AG04450 (cell line): ENCODE measurements at regions not wholly inside any gene's neighbourhood (a gene's known extent, or its start where the extent isn't known, plus 50 kb on each side); places are given as distances from the start of the nearest gene placed in this dataset.

ENCODE experiments used
- CTCF ChIA-PET: fragments of 300-600, 350-600 bp; formaldehyde crosslinking; extraction: SDS; loops from one replicate; lab custom pipeline; 2022; ENCODE audit warnings: antibody characterized with exemption, inconsistent platforms; lab: Charles Lee
- POLR2A ChIA-PET: fragments of 350-600 bp; formaldehyde crosslinking; extraction: SDS; loops from one replicate; lab custom pipeline; 2021; ENCODE audit warnings: antibody characterized with exemption, inconsistent platforms; lab: Yijun Ruan, JAX
- DNase-seq: peaks from one replicate; pipeline ENCODE4 v3.0.0-alpha.2; 2011; ENCODE audit warnings: low read depth, low spot score
- H3K27ac ChIP-seq: one replicate; pipeline ENCODE4 v1.5.1; 2012; ENCODE audit warnings: low read depth, low read length, control low read depth
- H3K27me3 ChIP-seq: one replicate; pipeline ENCODE4 v1.6.0; 2012; ENCODE audit warnings: low read length; ENCODE audit not compliant: control insufficient read depth, insufficient read depth
- H3K4me3 ChIP-seq: 2 replicates; pipeline ENCODE4 v1.5.1; 2011; ENCODE audit warnings: mild to moderate bottlenecking, low read depth, low read length, control low read depth
- H3K9me3 ChIP-seq: 2 replicates; pipeline ENCODE4 v1.5.1; 2012; ENCODE audit warnings: low read length; ENCODE audit not compliant: control insufficient read depth, insufficient read depth
- TF ChIP-seq, protein P1 (sequence below): IDR thresholded peaks from 2 replicates; pipeline ENCODE4 v1.5.1; 2011; ENCODE audit warnings: low read depth, low read length, control low read depth, inconsistent platforms

DNA sequence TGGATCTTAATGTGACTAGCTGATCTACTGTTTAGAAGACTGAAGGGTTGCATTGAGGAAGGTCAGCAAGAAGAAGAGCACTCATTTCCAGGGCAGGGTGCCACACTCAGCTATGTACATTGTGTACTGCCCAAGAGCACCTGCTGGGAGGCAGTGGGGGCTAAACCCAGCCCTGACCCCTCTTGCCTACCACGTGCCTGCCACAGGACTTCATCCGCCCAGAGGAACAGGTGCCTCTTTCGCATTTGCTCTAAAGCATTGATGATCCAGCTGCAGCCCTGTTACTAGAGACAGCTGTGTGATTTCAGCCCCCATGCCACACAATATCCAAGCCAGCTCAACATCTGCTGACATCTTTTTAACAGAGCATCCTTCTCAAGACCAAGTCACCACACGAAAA lies 341.8 kb downstream of the LMX1A start:
- no peak overlapping the region for H3K27ac ChIP-seq
- no peaks in the 10 kb centered on the region for H3K27me3 ChIP-seq
- no peak for DNase-seq
- no peaks in the 10 kb centered on the region for H3K9me3 ChIP-seq
- CTCF ChIA-PET, result interaction anchor here (0.7 kb wide), 1 partner anchor 231 kb away, joined by 3 read pairs; no protein-coding TSS in a partner anchor
- no peak overlapping the region for H3K4me3 ChIP-seq
- TF ChIP-seq, protein P1, sequence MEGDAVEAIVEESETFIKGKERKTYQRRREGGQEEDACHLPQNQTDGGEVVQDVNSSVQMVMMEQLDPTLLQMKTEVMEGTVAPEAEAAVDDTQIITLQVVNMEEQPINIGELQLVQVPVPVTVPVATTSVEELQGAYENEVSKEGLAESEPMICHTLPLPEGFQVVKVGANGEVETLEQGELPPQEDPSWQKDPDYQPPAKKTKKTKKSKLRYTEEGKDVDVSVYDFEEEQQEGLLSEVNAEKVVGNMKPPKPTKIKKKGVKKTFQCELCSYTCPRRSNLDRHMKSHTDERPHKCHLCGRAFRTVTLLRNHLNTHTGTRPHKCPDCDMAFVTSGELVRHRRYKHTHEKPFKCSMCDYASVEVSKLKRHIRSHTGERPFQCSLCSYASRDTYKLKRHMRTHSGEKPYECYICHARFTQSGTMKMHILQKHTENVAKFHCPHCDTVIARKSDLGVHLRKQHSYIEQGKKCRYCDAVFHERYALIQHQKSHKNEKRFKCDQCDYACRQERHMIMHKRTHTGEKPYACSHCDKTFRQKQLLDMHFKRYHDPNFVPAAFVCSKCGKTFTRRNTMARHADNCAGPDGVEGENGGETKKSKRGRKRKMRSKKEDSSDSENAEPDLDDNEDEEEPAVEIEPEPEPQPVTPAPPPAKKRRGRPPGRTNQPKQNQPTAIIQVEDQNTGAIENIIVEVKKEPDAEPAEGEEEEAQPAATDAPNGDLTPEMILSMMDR, result no peak
- POLR2A ChIA-PET, result no interaction called here

DNA sequence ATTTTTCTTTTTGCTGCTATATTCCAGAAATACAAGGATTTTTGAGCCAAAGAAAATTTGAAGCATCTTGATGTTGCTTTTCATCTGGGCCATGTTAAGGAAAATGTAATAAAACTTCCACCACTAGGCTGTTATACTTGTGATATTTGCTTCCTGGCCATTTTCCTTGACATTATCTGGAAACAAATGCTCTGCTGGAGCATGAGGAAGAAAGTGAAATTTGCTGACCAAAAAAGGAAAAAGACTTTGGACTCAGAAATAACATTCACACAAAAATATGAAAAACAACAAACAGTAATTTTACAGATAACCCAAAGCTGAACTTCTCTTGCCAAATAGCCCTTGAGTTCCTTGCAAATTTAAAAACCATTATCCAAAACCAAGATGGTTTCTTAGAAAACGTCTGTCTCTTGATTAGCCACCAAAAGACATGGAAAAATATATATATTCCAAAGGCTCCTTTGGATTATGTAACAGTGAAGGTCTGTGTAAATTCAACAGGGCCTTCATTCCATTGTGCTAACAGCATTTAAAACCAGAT lies 344.5 kb downstream of the LMX1A start:
- Histone ChIP-seq H3K9me3 (no peaks in the 10 kb centered on the region), H3K27me3 (no peaks in the 10 kb centered on the region), H3K27ac (no peak overlapping the region), H3K4me3 (no peak overlapping the region)
- ChIA-PET CTCF (no interaction called here), POLR2A (no interaction called here)
- no peak for DNase-seq
- TF ChIP-seq, protein P1, result no peak

DNA sequence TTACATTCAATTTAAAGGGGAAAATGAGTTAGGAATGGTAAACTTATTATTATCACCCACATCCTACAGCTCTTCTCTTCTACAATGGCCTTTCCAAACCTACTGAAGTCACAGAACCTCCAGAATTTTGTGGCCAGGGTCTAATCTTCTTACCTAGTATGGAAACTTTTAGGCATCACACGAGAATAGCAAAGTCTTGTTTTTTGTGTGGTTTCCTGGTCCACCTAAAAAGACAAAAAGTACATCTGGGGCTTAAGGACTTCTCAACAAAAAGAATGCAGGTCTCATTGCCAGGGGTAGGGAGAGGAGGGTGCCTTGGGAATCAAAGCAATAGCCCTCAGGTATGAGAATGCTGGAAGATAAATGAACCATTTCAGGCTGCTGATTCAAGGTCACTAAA lies 345.3 kb downstream of the LMX1A start:
- TF ChIP-seq, protein P1, result no peak
- H3K4me3 ChIP-seq, result no peak overlapping the region
- H3K9me3 ChIP-seq, result no peaks in the 10 kb centered on the region
- DNase-seq, result no peak
- CTCF ChIA-PET, result no interaction called here
- no peaks in the 10 kb centered on the region for H3K27me3 ChIP-seq
- POLR2A ChIA-PET, result no interaction called here
- no peak overlapping the region for H3K27ac ChIP-seq

DNA sequence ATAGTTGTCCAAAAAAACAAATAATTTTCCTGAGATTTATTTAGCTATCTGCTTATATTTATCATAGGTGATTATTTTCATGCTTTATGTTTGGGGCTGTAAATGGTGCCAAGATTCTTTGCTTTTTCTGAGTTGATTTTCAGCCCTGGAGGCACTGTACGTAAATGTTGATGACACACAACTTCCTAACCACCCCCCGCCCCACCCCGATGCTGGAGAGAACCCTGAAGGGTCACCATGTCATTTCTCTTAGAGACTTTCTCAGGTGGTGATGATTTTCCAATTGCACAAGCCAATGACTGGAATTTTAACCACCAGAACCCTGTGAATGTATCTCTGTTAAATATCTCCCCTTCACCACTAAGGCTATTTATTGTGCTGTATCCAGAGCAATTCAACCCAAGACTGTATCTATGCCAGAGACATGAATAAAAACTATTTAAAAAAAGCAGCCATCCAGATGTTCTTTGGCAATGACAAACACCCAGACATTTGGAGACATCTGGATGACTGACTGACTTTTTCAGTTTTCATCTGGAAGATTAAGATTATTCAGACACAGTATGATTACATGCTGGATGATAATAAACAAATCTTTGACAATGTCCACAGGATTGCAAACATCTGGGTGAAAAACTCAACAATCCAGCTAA lies 346.0 kb downstream of the LMX1A start:
- Histone ChIP-seq H3K4me3 (no peak overlapping the region), H3K27ac (no peak overlapping the region), H3K27me3 (no peaks in the 10 kb centered on the region), H3K9me3 (no peaks in the 10 kb centered on the region)
- ChIA-PET CTCF (no interaction called here), POLR2A (no interaction called here)
- TF ChIP-seq, protein P1, result no peak
- DNase-seq, result no peak

DNA sequence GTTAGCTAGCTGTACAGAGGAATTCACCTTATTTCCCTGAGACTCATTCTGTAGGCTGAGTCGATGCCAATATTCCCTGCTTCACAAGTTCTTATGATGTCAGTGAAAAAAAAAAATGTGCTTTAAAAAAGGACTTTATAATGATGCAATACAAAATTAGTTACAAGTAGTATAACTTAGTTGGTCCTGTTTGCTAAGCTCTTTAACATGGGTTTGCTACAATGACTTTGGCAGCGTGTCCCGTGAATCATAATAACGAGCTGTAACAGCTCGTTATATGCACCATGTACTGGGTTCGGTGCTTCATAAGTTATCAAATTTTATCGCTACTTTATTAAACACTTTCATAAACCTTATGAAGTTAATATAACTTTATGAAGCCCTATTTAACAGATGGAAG lies 349.7 kb downstream of the LMX1A start:
- H3K27ac ChIP-seq, result no peak overlapping the region
- DNase-seq, result no peak
- H3K27me3 ChIP-seq, result no peaks in the 10 kb centered on the region
- CTCF ChIA-PET, result no interaction called here
- H3K9me3 ChIP-seq, result no peaks in the 10 kb centered on the region
- TF ChIP-seq, protein P1, result no peak
- POLR2A ChIA-PET, result no interaction called here
- no peak overlapping the region for H3K4me3 ChIP-seq
